Uterus (tissue), 3 donors: ENCODE measurements at regions not wholly inside any gene's neighbourhood (a gene's known extent, or its start where the extent isn't known, plus 50 kb on each side); places are given as distances from the start of the nearest gene placed in this dataset.
A peak's percentile ranks its signal among the peaks of the same experiment; 100 is the strongest.
"Not testable (repeated sequence)": the region's sequence is repeated elsewhere in the genome, so short reads cannot be mapped to it uniquely, and the experiment has no call there.

Experiments used
- DNase-seq, 2 donors: peaks; one replicate each; pipeline ENCODE4 v3.0.0-alpha.2; 2019 to 2020
- H3K27ac ChIP-seq, 2 donors: fragments of 200-600 bp; sonication (generic); 1 replicate in 1 of 2; 2 replicates in 1 of 2; pipeline ENCODE4 v1.5.1; 2016 to 2018
- H3K27me3 ChIP-seq, 2 donors: fragments of 200-600 bp; sonication (generic); one replicate each; pipeline ENCODE4 v1.5.1; 2018 to 2019; ENCODE audit warnings: control low read depth in 1 of 2
- H3K36me3 ChIP-seq, 2 donors: fragments of 200-600 bp; sonication (generic); one replicate each; pipeline ENCODE4 v1.5.1; 2019; ENCODE audit warnings: control low read depth in 1 of 2
- H3K4me1 ChIP-seq, 2 donors: fragments of 200-600 bp; sonication (generic); one replicate each; pipeline ENCODE4 v1.5.1; 2018 to 2019; ENCODE audit warnings: control low read depth in 1 of 2
- H3K4me3 ChIP-seq, 2 donors: fragments of 200-600 bp; sonication (generic); 1 replicate in 1 of 2; 2 replicates in 1 of 2; pipeline ENCODE4 v1.5.1; 2018 to 2019; ENCODE audit warnings: mild to moderate bottlenecking in 1 of 2
- H3K9me3 ChIP-seq, 2 donors: fragments of 200-600 bp; sonication (generic); one replicate each; pipeline ENCODE4 v1.5.1; 2019; ENCODE audit warnings: control low read depth in 1 of 2
- POLR2A ChIP-seq, 2 donors: fragments of 450-650 bp; IDR thresholded peaks; one replicate each; pipeline ENCODE4 v1.6.1; 2016; ENCODE audit warnings: antibody characterized with exemption in 2 of 2, mild to moderate bottlenecking in 1 of 2, moderate library complexity in 1 of 2
- intact Hi-C: fragments of 100-400 bp; cut with DNase I; formaldehyde crosslinking; loops from one replicate; pipeline ENCODE4 v1.15.1; 2023; ENCODE audit warnings: low total_unique reads
- TF ChIP-seq, protein P1 (sequence below), 4 experiments: fragments of 200-600 bp in 2 of 4; fragments of 450-650 bp in 2 of 4; sonication (generic) in 2 of 4; IDR thresholded peaks; one replicate each; pipeline ENCODE4 v1.5.1; 2016 to 2019; ENCODE audit warnings: antibody characterized with exemption in 4 of 4, mild to moderate bottlenecking in 2 of 4, moderate library complexity in 1 of 4
- donor health status: DM: yes; HTN: yes; CAD: no.

DNA sequence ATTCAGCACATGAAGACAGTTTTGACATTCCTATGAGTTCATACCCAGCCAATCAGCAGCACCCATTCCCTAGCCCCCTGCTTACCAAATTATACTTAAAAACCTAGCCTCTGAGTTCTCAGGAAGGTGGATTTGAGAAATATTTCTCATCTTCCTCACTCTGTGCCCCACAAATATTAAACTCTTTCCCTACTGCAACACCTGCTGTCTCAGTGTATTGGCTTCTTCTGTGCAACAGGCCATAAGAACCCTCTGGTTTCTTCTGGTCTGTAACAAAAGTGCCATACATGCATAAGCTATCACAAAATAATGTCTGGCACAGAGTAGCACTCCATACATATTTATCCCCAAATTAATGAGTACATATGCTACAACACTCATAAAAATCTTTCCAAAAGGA is 387.4 kb upstream of the CAMK1G start:
- Histone ChIP-seq H3K27me3 (no peaks in the 10 kb centered on the region), H3K36me3 (no peaks in the 10 kb centered on the region), H3K27ac (no peak overlapping the region), H3K9me3 (peaks cover 0 to 11% of the 10 kb centered on the region in 2 donors), H3K4me3 (no peak overlapping the region), H3K4me1 (no peaks in the 10 kb centered on the region)
- DNase-seq = no peak
- TF ChIP-seq, protein P1, sequence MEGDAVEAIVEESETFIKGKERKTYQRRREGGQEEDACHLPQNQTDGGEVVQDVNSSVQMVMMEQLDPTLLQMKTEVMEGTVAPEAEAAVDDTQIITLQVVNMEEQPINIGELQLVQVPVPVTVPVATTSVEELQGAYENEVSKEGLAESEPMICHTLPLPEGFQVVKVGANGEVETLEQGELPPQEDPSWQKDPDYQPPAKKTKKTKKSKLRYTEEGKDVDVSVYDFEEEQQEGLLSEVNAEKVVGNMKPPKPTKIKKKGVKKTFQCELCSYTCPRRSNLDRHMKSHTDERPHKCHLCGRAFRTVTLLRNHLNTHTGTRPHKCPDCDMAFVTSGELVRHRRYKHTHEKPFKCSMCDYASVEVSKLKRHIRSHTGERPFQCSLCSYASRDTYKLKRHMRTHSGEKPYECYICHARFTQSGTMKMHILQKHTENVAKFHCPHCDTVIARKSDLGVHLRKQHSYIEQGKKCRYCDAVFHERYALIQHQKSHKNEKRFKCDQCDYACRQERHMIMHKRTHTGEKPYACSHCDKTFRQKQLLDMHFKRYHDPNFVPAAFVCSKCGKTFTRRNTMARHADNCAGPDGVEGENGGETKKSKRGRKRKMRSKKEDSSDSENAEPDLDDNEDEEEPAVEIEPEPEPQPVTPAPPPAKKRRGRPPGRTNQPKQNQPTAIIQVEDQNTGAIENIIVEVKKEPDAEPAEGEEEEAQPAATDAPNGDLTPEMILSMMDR (IDR thresholded peaks at IDR 0.05) = no peak
- TF ChIP-seq POLR2A (IDR thresholded peaks at IDR 0.05) = no peak
- intact Hi-C loops = no loop called here

DNA sequence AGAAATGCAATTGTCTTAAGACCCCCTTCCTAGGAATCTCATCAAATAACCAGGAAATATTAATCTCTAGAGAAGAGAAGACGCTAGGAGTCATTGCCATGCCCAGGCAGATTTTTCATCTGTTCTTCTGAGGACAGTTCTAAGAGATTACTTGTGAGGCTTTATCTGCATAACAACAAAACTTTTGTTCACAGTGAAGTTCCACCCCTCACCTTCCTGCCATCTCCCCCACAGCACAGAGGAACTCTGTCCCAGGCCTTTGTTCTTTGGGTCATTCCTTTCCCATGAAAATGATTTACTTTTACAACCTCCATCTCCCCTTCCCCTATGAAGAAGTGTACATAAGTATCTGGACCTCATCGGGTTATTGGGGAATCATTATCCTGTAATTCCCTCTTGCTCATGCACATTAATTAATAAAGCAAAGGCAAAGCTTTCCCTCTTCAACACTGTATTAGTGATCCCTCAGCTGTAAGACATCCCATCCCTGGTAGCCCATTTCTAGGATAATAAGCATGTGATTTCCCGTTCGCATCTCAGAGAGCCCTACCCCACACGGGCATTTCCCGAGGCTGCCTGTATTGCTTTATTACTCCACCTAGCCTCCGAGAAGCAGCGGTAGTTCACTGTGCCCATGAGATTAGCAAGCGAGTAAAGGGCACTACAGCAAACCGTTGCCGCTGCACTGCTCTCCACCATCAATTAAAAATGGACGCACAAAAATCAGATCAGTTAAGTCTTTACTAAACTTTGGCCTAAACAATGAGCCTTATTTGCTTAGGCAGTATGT is 384.4 kb upstream of the CAMK1G start:
- Histone ChIP-seq H3K9me3 (peaks cover 0 to 11% of the 10 kb centered on the region in 2 donors), H3K27ac (no peak overlapping the region), H3K36me3 (no peaks in the 10 kb centered on the region), H3K4me3 (no peak overlapping the region), H3K4me1 (no peaks in the 10 kb centered on the region), H3K27me3 (no peaks in the 10 kb centered on the region)
- DNase-seq = no peak
- intact Hi-C loops = no loop called here
- TF ChIP-seq, protein P1 (IDR thresholded peaks at IDR 0.05) = no peak

DNA sequence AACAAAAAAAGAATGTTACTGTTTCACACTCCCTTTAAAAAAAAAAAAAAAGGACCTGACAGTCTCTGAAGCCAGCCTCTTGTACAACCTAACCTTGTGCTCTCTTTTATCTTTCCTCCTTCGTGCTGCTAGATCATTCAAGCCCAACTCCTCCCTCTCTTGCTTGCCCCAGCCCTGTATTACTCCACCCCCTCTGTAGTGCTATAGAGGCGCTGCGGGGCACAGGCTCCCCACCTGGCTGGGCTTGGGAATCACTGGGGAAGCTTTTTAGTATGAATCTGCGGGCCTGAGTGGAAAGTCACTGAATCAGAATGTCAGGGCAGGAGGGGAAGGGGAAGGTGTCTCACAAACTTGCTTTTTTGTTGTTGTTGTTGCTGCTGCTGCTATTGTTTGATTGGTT is 383.7 kb upstream of the CAMK1G start:
- H3K27me3 ChIP-seq = no peaks in the 10 kb centered on the region
- no peaks in the 10 kb centered on the region for H3K36me3 ChIP-seq
- H3K9me3 ChIP-seq = peaks cover 0 to 11% of the 10 kb centered on the region in 2 donors
- H3K4me3 ChIP-seq = no peak overlapping the region
- no peaks in the 10 kb centered on the region for H3K4me1 ChIP-seq
- no peak overlapping the region for H3K27ac ChIP-seq
- no peak for DNase-seq
- intact Hi-C loops = no loop called here
- TF ChIP-seq POLR2A (IDR thresholded peaks at IDR 0.05) = no peak
- TF ChIP-seq, protein P1 (IDR thresholded peaks at IDR 0.05) = no peak

DNA sequence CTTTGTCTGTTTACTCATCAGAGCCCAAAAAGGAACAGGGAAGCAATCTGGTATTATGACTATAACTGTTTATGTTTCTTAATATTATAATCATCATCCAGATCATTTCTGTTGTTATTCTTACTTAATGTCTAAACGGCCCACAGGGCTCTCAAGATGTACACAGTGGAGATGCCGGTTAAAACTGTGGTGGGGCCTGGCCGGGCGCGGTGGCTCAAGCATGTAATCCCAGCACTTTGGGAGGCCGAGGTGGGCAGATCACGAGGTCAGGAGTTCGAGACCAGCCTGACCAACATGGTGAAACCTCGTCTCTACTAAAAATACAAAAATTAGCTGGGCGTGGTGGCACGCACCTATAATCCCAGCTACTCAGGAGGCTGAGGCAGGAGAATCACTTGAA is 381.2 kb upstream of the CAMK1G start:
- H3K27ac ChIP-seq, DNase-seq, H3K4me1 ChIP-seq, H3K4me3 ChIP-seq, H3K36me3 ChIP-seq, H3K9me3 ChIP-seq, H3K27me3 ChIP-seq, intact Hi-C loops: not testable (repeated sequence)

DNA sequence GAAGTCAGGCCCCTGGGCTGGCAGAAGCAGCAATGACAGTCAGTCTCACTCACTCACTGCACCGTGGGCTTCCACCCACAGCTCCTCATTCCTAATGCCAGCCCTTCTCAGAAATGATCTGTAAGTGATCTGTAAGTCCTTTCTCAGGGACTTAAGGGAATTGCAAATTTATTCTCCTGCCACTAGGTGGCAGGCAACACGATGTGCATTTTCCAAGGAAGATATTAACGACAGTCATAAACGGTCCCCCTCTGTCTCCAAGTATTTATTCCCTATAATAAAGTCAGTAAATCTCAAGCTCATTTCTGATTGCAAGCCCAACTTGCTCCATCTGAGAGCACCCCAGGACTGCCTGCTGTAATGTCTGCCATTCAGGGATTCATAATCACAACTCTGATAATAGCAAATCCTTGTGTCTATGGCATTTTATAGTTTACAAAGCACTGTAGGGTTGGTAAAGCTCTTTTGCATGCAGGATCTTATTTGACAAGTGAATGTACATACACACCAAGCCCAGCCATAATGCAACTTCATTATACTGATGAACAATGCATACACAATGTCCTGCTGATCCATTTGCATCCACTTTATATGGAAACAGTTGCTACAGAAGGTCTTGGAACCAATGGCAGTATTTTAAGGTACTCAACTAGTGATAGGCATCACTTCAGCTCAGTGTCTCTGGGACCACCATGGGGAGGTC is 380.5 kb upstream of the CAMK1G start:
- H3K36me3 ChIP-seq = no peaks in the 10 kb centered on the region
- no peak for DNase-seq
- peaks cover 0 to 5% of the 10 kb centered on the region in 2 donors for H3K4me1 ChIP-seq
- no peaks in the 10 kb centered on the region for H3K27me3 ChIP-seq
- intact Hi-C loops = no loop called here
- no peak overlapping the region for H3K27ac ChIP-seq
- no peak overlapping the region for H3K4me3 ChIP-seq
- TF ChIP-seq, protein P1 (IDR thresholded peaks at IDR 0.05) = peak; percentile 61 to 72 (median 66)
- no peak for TF ChIP-seq POLR2A (IDR thresholded peaks at IDR 0.05)
- no peaks in the 10 kb centered on the region for H3K9me3 ChIP-seq
